ENCODE measurements at regions not wholly inside any gene's neighbourhood (a gene's known extent, or its start where the extent isn't known, plus 50 kb on each side); places are given as distances from the start of the nearest gene placed in this dataset.

DNA sequence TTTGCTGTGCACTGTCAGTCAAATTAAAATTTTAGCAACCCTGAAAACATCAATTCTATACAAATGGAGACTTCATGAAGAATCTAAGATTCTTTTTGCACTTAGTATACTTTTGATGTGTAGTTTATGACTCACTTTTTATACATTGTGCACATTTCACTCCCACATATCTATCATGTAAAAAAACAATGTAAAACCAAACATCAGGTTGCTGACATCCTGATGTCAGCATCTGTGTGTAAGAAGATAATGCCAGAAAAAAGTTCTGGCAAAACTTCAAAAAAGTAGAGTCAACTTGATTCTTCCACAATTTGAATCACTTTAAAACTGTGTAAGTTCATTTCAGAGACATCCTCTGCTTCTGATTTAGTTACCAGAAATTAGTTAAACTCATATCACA, 115.7 kb downstream of the CENPF start:
- TF ChIP-seq EP300 (IDR thresholded peaks at IDR 0.05; ENCODE audit: borderline replicate concordance in 1 of 2, low read depth in 1 of 2, low read length in 1 of 2) (no peak), NFIC (IDR thresholded peaks at IDR 0.05; ENCODE audit: borderline replicate concordance) (0 out of 2 replicates have a peak, but pooled peaks have one; percentile 3), YY1 (IDR thresholded peaks at IDR 0.05; ENCODE audit: low read depth) (no peak), JUND (IDR thresholded peaks at IDR 0.05) (no peak), ELF1 (IDR thresholded peaks at IDR 0.05) (no peak), SMC3 (IDR thresholded peaks at IDR 0.05; ENCODE audit: low read depth, low read length) (no peak), POLR2AphosphoS5 (IDR thresholded peaks at IDR 0.05; ENCODE audit: low read depth, low read length) (no peak), TCF12 (IDR thresholded peaks at IDR 0.05) (no peak), FOXJ3 (CRISPR knock-in tag; IDR thresholded peaks at IDR 0.05) (no peak)
- TF ChIP-seq, protein P1, sequence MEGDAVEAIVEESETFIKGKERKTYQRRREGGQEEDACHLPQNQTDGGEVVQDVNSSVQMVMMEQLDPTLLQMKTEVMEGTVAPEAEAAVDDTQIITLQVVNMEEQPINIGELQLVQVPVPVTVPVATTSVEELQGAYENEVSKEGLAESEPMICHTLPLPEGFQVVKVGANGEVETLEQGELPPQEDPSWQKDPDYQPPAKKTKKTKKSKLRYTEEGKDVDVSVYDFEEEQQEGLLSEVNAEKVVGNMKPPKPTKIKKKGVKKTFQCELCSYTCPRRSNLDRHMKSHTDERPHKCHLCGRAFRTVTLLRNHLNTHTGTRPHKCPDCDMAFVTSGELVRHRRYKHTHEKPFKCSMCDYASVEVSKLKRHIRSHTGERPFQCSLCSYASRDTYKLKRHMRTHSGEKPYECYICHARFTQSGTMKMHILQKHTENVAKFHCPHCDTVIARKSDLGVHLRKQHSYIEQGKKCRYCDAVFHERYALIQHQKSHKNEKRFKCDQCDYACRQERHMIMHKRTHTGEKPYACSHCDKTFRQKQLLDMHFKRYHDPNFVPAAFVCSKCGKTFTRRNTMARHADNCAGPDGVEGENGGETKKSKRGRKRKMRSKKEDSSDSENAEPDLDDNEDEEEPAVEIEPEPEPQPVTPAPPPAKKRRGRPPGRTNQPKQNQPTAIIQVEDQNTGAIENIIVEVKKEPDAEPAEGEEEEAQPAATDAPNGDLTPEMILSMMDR (IDR thresholded peaks at IDR 0.05) = no peak
- TF ChIP-seq, protein P2, sequence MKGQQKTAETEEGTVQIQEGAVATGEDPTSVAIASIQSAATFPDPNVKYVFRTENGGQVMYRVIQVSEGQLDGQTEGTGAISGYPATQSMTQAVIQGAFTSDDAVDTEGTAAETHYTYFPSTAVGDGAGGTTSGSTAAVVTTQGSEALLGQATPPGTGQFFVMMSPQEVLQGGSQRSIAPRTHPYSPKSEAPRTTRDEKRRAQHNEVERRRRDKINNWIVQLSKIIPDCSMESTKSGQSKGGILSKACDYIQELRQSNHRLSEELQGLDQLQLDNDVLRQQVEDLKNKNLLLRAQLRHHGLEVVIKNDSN (IDR thresholded peaks at IDR 0.05; ENCODE audit: borderline replicate concordance, low read depth) = no peak
- TF ChIP-seq, protein P3, sequence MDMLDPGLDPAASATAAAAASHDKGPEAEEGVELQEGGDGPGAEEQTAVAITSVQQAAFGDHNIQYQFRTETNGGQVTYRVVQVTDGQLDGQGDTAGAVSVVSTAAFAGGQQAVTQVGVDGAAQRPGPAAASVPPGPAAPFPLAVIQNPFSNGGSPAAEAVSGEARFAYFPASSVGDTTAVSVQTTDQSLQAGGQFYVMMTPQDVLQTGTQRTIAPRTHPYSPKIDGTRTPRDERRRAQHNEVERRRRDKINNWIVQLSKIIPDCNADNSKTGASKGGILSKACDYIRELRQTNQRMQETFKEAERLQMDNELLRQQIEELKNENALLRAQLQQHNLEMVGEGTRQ (IDR thresholded peaks at IDR 0.05; ENCODE audit: borderline replicate concordance, low read depth, low read length) = no peak
- TF ChIP-seq, protein P4, sequence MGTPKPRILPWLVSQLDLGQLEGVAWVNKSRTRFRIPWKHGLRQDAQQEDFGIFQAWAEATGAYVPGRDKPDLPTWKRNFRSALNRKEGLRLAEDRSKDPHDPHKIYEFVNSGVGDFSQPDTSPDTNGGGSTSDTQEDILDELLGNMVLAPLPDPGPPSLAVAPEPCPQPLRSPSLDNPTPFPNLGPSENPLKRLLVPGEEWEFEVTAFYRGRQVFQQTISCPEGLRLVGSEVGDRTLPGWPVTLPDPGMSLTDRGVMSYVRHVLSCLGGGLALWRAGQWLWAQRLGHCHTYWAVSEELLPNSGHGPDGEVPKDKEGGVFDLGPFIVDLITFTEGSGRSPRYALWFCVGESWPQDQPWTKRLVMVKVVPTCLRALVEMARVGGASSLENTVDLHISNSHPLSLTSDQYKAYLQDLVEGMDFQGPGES (IDR thresholded peaks at IDR 0.05; ENCODE audit: low read depth, low read length) = no peak

All from SK-N-SH (cell line).